NT2/D1 (cell line): ENCODE measurements at regions not wholly inside any gene's neighbourhood (a gene's known extent, or its start where the extent isn't known, plus 50 kb on each side); places are given as distances from the start of the nearest gene placed in this dataset.

Source experiments
- DNase-seq: peaks from one replicate; pipeline ENCODE4 v3.0.0-alpha.2; 2011; ENCODE audit warnings: low read depth, low spot score
- H3K27me3 ChIP-seq: 2 replicates; pipeline ENCODE4 v1.6.0; 2011; ENCODE audit warnings: mild to moderate bottlenecking; ENCODE audit not compliant: insufficient read length, insufficient read depth
- H3K36me3 ChIP-seq: 2 replicates; pipeline ENCODE4 v1.6.1; 2011; ENCODE audit warnings: mild to moderate bottlenecking, low read length, mixed read lengths; ENCODE audit not compliant: insufficient read depth, insufficient read length
- H3K4me1 ChIP-seq: 2 replicates; pipeline ENCODE4 v1.5.1; 2011; ENCODE audit not compliant: insufficient read depth, insufficient read length
- H3K4me3 ChIP-seq: 2 replicates; pipeline ENCODE4 v1.5.1; 2011; ENCODE audit warnings: low read depth; ENCODE audit not compliant: insufficient read length
- H3K9ac ChIP-seq: 2 replicates; pipeline ENCODE4 v1.6.0; 2011; ENCODE audit warnings: low read depth; ENCODE audit not compliant: insufficient read length
- H3K9me3 ChIP-seq: 2 replicates; pipeline ENCODE4 v1.5.1; 2011; ENCODE audit warnings: mild to moderate bottlenecking, low read length; ENCODE audit not compliant: insufficient read depth
- SUZ12 ChIP-seq: IDR thresholded peaks from 2 replicates; pipeline ENCODE4 v1.6.1; 2011; ENCODE audit not compliant: insufficient read length, insufficient read depth; ENCODE audit errors: extremely low read depth
- YY1 ChIP-seq: IDR thresholded peaks from 2 replicates; pipeline ENCODE4 v1.6.1; 2011; ENCODE audit not compliant: insufficient read length, insufficient read depth
- ZNF274 ChIP-seq: IDR thresholded peaks from 2 replicates; pipeline ENCODE4 v1.6.1; 2011; ENCODE audit warnings: mild to moderate bottlenecking, low read depth, low read length

GRCh38 chr1:53400761-53401674 is 58.2 kb upstream of the DMRTB1 start:
- Histone ChIP-seq H3K4me3 (no peak overlapping the region), H3K27me3 (peaks cover 2% of the 10 kb centered on the region), H3K9ac (no peak overlapping the region), H3K4me1 (peaks cover 21% of the 10 kb centered on the region), H3K9me3 (peaks cover 15% of the 10 kb centered on the region; the same call in 1 of the 2 replicates), H3K36me3 (no peaks in the 10 kb centered on the region)
- DNase-seq: no peak
- TF ChIP-seq ZNF274 (no peak), SUZ12 (no peak), YY1 (no peak)

- TF ChIP-seq SUZ12: no peak
- TF ChIP-seq YY1: no peak
- TF ChIP-seq ZNF274: no peak
- DNase-seq: no peak
- Histone ChIP-seq H3K36me3 (no peaks in the 10 kb centered on the region), H3K9ac (no peak overlapping the region), H3K9me3 (peaks cover 15% of the 10 kb centered on the region; the same call in 1 of the 2 replicates), H3K27me3 (peaks cover 2% of the 10 kb centered on the region), H3K4me3 (no peak overlapping the region), H3K4me1 (peaks cover 11% of the 10 kb centered on the region)
Observed at GRCh38 chr1:53401813-53402745, 57.1 kb upstream of the DMRTB1 start.

- H3K27me3 ChIP-seq: peaks cover 2% of the 10 kb centered on the region
- no peaks in the 10 kb centered on the region for H3K36me3 ChIP-seq
- no peak overlapping the region for H3K4me3 ChIP-seq
- no peak for TF ChIP-seq YY1
- no peak for TF ChIP-seq SUZ12
- TF ChIP-seq ZNF274: no peak
- peaks cover 4% of the 10 kb centered on the region for H3K4me1 ChIP-seq
- DNase-seq: no peak
- H3K9me3 ChIP-seq: peaks cover 15% of the 10 kb centered on the region; the same call in 1 of the 2 replicates
- H3K9ac ChIP-seq: no peak overlapping the region
Observed at GRCh38 chr1:53402891-53403655, 56.1 kb upstream of the DMRTB1 start.

- DNase-seq: no peak
- no peak for TF ChIP-seq YY1
- TF ChIP-seq SUZ12: no peak
- TF ChIP-seq ZNF274: no peak
- H3K4me1 ChIP-seq: no peaks in the 10 kb centered on the region
- H3K4me3 ChIP-seq: no peak overlapping the region
- H3K9me3 ChIP-seq: peaks cover 11% of the 10 kb centered on the region; the same call in 1 of the 2 replicates
- H3K27me3 ChIP-seq: peaks cover 2% of the 10 kb centered on the region
- no peaks in the 10 kb centered on the region for H3K36me3 ChIP-seq
- no peak overlapping the region for H3K9ac ChIP-seq
Observed at GRCh38 chr1:53405737-53406136, 53.5 kb upstream of the DMRTB1 start.

- Histone ChIP-seq H3K9me3 (peaks cover 11% of the 10 kb centered on the region; the same call in 1 of the 2 replicates), H3K9ac (no peak overlapping the region), H3K4me3 (no peak overlapping the region), H3K4me1 (peaks cover under 1% of the 10 kb centered on the region), H3K36me3 (no peaks in the 10 kb centered on the region), H3K27me3 (peaks cover 2% of the 10 kb centered on the region)
- no peak for DNase-seq
- no peak for TF ChIP-seq SUZ12
- TF ChIP-seq ZNF274: no peak
- no peak for TF ChIP-seq YY1
Observed at GRCh38 chr1:53406551-53407235, 52.5 kb upstream of the DMRTB1 start.
